WTC11 (cell line): ENCODE measurements at regions not wholly inside any gene's neighbourhood (a gene's known extent, or its start where the extent isn't known, plus 50 kb on each side); places are given as distances from the start of the nearest gene placed in this dataset.

Experiments used
- ATAC-seq: fragments of 200-7000 bp; cut with Tn5 transposase; 2 replicates; pipeline ENCODE4 v1.10.0; 2021; ENCODE audit warnings: mild to moderate bottlenecking, moderate library complexity
- CTCF ChIA-PET: fragments of 300-600 bp; sonication (Branson Sonifier 250); formaldehyde crosslinking; loops from one replicate; lab custom pipeline; 2021; ENCODE audit warnings: antibody characterized with exemption; lab: Charles Lee
- POLR2A ChIA-PET: fragments of 350-600 bp; sonication (Branson Sonifier 250); formaldehyde crosslinking; loops from one replicate; lab custom pipeline; 2021; ENCODE audit warnings: antibody characterized with exemption; lab: Charles Lee
- DNase-seq: peaks from one replicate; pipeline ENCODE4 v3.0.0; 2021; ENCODE audit warnings: low spot score
- H3K27ac Mint-ChIP-seq: 2 replicates; pipeline ENCODE4 v1.8.0; 2021; ENCODE audit warnings: mixed read lengths
- H3K27me3 Mint-ChIP-seq: 2 replicates; pipeline ENCODE4 v1.8.0; 2021; ENCODE audit warnings: low read depth, mild to moderate bottlenecking, moderate library complexity, mixed read lengths
- H3K36me3 Mint-ChIP-seq: 2 replicates; pipeline ENCODE4 v1.8.0; 2021; ENCODE audit warnings: mixed read lengths
- H3K4me1 Mint-ChIP-seq: 2 replicates; pipeline ENCODE4 v1.8.0; 2022; ENCODE audit warnings: mixed read lengths
- H3K4me3 Mint-ChIP-seq: 2 replicates; pipeline ENCODE4 v1.8.0; 2021; ENCODE audit warnings: mild to moderate bottlenecking, moderate library complexity, mixed read lengths
- H3K9me3 Mint-ChIP-seq: 2 replicates; pipeline ENCODE4 v1.8.0; 2021; ENCODE audit warnings: mixed read lengths
- ESRRA ChIP-seq: sonication (generic); formaldehyde crosslinking; IDR thresholded peaks from 2 replicates; pipeline ENCODE4 v1.8.1; 2022; ENCODE audit warnings: mild to moderate bottlenecking, missing genetic modification reagents, borderline replicate concordance
- GABPB1 ChIP-seq: sonication (generic); formaldehyde crosslinking; IDR thresholded peaks from 2 replicates; pipeline ENCODE4 v1.8.1; 2023; ENCODE audit warnings: mild to moderate bottlenecking, missing genetic modification reagents
- GRHL2 ChIP-seq: fragments of 250-450 bp; sonication (Bioruptor Pico); IDR thresholded peaks from 2 replicates; pipeline ENCODE4 v1.8.0; 2022; ENCODE audit warnings: mild to moderate bottlenecking, moderate library complexity; ENCODE audit not compliant: insufficient replicate concordance, severe bottlenecking
- HMGA2 ChIP-seq: fragments of 250-450 bp; sonication (Bioruptor Pico); IDR thresholded peaks from 2 replicates; pipeline ENCODE4 v1.4.0; 2021; ENCODE audit warnings: mild to moderate bottlenecking, moderate library complexity
- JUN ChIP-seq: sonication (generic); formaldehyde crosslinking; IDR thresholded peaks from 2 replicates; pipeline ENCODE4 v1.8.0; 2023; ENCODE audit warnings: mild to moderate bottlenecking, missing genetic modification reagents
- MAX ChIP-seq: sonication (generic); formaldehyde crosslinking; IDR thresholded peaks from 2 replicates; pipeline ENCODE4 v1.8.0; 2022; ENCODE audit warnings: mild to moderate bottlenecking, missing genetic modification reagents
- NFE2L1 ChIP-seq: sonication (generic); formaldehyde crosslinking; IDR thresholded peaks from 2 replicates; pipeline ENCODE4 v1.8.1; 2023; ENCODE audit warnings: missing genetic modification reagents
- OVOL2 ChIP-seq: fragments of 250-450 bp; sonication (Bioruptor Pico); IDR thresholded peaks from 2 replicates; pipeline ENCODE4 v1.9.0; 2021; ENCODE audit warnings: mild to moderate bottlenecking, borderline replicate concordance
- PRDM15 ChIP-seq: sonication (generic); formaldehyde crosslinking; IDR thresholded peaks from 2 replicates; pipeline ENCODE4 v1.8.0; 2022; ENCODE audit warnings: missing genetic modification reagents
- TEAD1 ChIP-seq: sonication (generic); formaldehyde crosslinking; IDR thresholded peaks from 2 replicates; pipeline ENCODE4 v1.8.0; 2022; ENCODE audit warnings: mild to moderate bottlenecking, missing genetic modification reagents
- ZBTB43 ChIP-seq: sonication (generic); formaldehyde crosslinking; IDR thresholded peaks from 2 replicates; pipeline ENCODE4 v1.8.1; 2023; ENCODE audit warnings: mild to moderate bottlenecking, missing genetic modification reagents
- ZMAT4 ChIP-seq: fragments of 250-450 bp; sonication (Bioruptor Pico); IDR thresholded peaks from 2 replicates; pipeline ENCODE4 v1.9.0; 2021; ENCODE audit warnings: mild to moderate bottlenecking
- ZNF121 ChIP-seq: sonication (generic); formaldehyde crosslinking; IDR thresholded peaks from 2 replicates; pipeline ENCODE4 v1.8.0; 2023; ENCODE audit warnings: missing genetic modification reagents
- ZNF263 ChIP-seq: sonication (generic); formaldehyde crosslinking; IDR thresholded peaks from 2 replicates; pipeline ENCODE4 v1.8.1; 2022; ENCODE audit warnings: low read depth, mild to moderate bottlenecking, moderate library complexity, missing genetic modification reagents
- ZNF281 ChIP-seq: sonication (generic); formaldehyde crosslinking; IDR thresholded peaks from 2 replicates; pipeline ENCODE4 v1.8.0; 2023; ENCODE audit warnings: mild to moderate bottlenecking, missing genetic modification reagents
- ZNF416 ChIP-seq: fragments of 250-450 bp; sonication (Bioruptor Pico); IDR thresholded peaks from 2 replicates; pipeline ENCODE4 v1.9.0; 2021; ENCODE audit warnings: mild to moderate bottlenecking, inconsistent platforms
- ZNF423 ChIP-seq: fragments of 250-450 bp; sonication (Bioruptor Pico); IDR thresholded peaks from 2 replicates; pipeline ENCODE4 v2.1.2; 2022; ENCODE audit warnings: mild to moderate bottlenecking, moderate library complexity
- TF ChIP-seq, protein P1 (sequence below): sonication (generic); formaldehyde crosslinking; IDR thresholded peaks from 2 replicates; pipeline ENCODE4 v1.8.1; 2022; ENCODE audit warnings: mild to moderate bottlenecking, missing genetic modification reagents, moderate library complexity, borderline replicate concordance
- TF ChIP-seq, protein P2 (sequence below): sonication (generic); formaldehyde crosslinking; IDR thresholded peaks from 2 replicates; pipeline ENCODE4 v1.8.1; 2022; ENCODE audit warnings: mild to moderate bottlenecking, moderate library complexity, missing genetic modification reagents

DNA sequence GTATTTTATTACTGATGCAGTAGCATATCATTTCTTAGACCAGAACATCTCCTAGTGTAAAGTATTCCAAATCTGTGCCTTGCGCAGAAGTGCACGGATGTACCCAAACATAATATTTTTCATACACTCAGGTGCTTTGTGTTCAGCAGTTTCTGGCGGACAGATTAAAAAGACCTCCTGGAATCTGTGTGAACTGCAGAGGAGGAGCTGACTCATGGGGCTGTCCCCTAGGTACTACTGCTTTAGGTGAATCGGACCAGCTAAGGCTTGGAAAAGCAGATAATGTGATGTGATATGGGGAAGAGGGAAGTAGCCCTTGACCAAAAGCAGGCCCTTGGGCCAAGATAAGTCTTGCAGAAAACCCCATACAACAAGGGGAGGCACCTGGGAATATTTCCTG, 310.1 kb downstream of the PLK2 start (continued):
- TF ChIP-seq ZMAT4 (CRISPR knock-in tag) (no peak), ZBTB43 (CRISPR knock-in tag) (no peak), NFE2L1 (CRISPR knock-in tag) (no peak), ESRRA (CRISPR knock-in tag) (no peak), PRDM15 (CRISPR knock-in tag) (no peak), HMGA2 (no peak)

- 0 out of 2 replicates have a peak, but pooled peaks cover 3% of the 10 kb centered on the region for H3K36me3 Mint-ChIP-seq
- ChIA-PET POLR2A (no interaction called here), CTCF (no interaction called here)
- TF ChIP-seq ZNF416 (CRISPR knock-in tag) = no peak
- TF ChIP-seq, protein P1, sequence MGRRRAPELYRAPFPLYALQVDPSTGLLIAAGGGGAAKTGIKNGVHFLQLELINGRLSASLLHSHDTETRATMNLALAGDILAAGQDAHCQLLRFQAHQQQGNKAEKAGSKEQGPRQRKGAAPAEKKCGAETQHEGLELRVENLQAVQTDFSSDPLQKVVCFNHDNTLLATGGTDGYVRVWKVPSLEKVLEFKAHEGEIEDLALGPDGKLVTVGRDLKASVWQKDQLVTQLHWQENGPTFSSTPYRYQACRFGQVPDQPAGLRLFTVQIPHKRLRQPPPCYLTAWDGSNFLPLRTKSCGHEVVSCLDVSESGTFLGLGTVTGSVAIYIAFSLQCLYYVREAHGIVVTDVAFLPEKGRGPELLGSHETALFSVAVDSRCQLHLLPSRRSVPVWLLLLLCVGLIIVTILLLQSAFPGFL (CRISPR knock-in tag) = no peak
- TF ChIP-seq MAX = no peak
- TF ChIP-seq ZNF121 (CRISPR knock-in tag) = no peak
- no peak for TF ChIP-seq GABPB1 (CRISPR knock-in tag)
- TF ChIP-seq TEAD1 = no peak
- no peaks in the 10 kb centered on the region for H3K27me3 Mint-ChIP-seq
- H3K9me3 Mint-ChIP-seq = 0 out of 2 replicates have a peak, but pooled peaks cover 5% of the 10 kb centered on the region
- no peak overlapping the region for H3K27ac Mint-ChIP-seq
- no peak for ATAC-seq
- no peak overlapping the region for H3K4me3 Mint-ChIP-seq
- H3K4me1 Mint-ChIP-seq = peaks cover 4% of the 10 kb centered on the region
- no peak for DNase-seq
Measured at GRCh38 chr5:58149345-58149744, 310.5 kb downstream of the PLK2 start.

- 0 out of 2 replicates have a peak, but pooled peaks cover 5% of the 10 kb centered on the region for H3K9me3 Mint-ChIP-seq
- H3K4me1 Mint-ChIP-seq = no peaks in the 10 kb centered on the region
- ChIA-PET CTCF (no interaction called here), POLR2A (no interaction called here)
- H3K27me3 Mint-ChIP-seq = no peaks in the 10 kb centered on the region
- ATAC-seq = no peak
- H3K4me3 Mint-ChIP-seq = no peak overlapping the region
- H3K36me3 Mint-ChIP-seq = 0 out of 2 replicates have a peak, but pooled peaks cover 3% of the 10 kb centered on the region
- no peak for DNase-seq
- H3K27ac Mint-ChIP-seq = no peak overlapping the region
- TF ChIP-seq ZNF281 (CRISPR knock-in tag) = no peak
- TF ChIP-seq, protein P1 (CRISPR knock-in tag) = no peak
- no peak for TF ChIP-seq ZNF423 (CRISPR knock-in tag)
- TF ChIP-seq, protein P2, sequence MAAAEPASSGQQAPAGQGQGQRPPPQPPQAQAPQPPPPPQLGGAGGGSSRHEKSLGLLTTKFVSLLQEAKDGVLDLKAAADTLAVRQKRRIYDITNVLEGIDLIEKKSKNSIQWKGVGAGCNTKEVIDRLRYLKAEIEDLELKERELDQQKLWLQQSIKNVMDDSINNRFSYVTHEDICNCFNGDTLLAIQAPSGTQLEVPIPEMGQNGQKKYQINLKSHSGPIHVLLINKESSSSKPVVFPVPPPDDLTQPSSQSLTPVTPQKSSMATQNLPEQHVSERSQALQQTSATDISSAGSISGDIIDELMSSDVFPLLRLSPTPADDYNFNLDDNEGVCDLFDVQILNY (CRISPR knock-in tag) = no peak
- TF ChIP-seq ZNF263 (CRISPR knock-in tag) = no peak
- no peak for TF ChIP-seq GRHL2 (CRISPR knock-in tag)
- no peak for TF ChIP-seq OVOL2 (CRISPR knock-in tag)
- no peak for TF ChIP-seq JUN (CRISPR knock-in tag)
Measured at GRCh38 chr5:58148254-58148775, 311.6 kb downstream of the PLK2 start.
